Left forelimb (tissue), 1 donor: ENCODE measurements at regions not wholly inside any gene's neighbourhood (a gene's known extent, or its start where the extent isn't known, plus 50 kb on each side); places are given as distances from the start of the nearest gene placed in this dataset.
"Not testable (repeated sequence)": the region's sequence is repeated elsewhere in the genome, so short reads cannot be mapped to it uniquely, and the experiment has no call there.

ENCODE experiments used
- DNase-seq: peaks from one replicate; pipeline ENCODE4 v3.0.0-alpha.2; 2018; ENCODE audit warnings: low spot score

DNA sequence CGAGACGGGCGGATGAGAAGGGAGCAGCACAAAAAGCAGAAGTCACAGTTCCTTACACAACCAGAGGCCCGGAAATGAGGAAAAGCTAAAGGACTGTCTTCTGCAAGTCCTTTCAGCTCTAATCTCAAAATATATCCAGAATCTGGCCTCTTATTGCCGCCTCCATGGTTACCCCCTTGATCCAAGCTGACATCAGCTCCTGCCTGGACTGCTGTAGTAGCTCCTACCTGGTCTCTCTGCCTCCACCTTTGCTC, 324.0 kb upstream of the ROPN1 start:
- DNase-seq, result no peak

DNA sequence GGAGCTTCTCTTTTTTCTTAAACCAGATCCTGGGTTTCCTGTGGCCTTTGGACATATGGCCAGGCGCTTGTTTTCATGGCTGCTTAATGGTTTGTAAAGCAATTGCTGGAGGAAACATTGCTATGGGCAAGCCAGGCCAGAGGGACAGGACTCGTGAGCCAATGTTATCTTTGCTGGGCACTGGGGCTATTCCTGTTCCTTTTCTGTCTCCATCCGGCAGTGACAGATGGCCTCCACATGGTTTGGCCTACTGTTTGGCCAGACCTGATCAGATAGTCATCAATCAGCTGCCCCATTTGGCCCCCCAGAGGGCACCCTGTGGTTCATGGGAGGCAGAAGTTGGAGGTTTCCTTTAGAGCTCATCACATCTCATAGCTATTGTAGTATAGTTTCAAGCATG, 326.1 kb upstream of the ROPN1 start:
- no peak for DNase-seq

DNA sequence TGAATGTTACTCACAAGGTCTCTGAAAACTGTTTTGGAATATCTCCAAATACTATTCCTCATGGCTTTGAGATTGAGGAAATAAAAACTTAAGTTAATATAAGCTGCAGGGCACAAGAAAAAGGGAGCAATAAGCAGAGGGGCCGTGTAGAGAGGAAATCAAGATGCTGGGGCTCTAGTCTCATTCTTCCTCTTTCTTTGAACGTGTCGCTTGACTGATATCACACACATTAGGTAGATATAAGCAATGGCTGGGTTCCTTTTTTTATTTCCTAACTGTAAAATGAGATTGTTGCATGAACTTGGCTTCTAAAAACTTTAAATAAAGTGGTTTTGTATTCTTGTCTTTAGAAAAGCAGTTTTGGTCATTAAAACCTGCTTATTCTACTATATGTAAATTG, 326.7 kb upstream of the ROPN1 start:
- DNase-seq, result no peak

DNA sequence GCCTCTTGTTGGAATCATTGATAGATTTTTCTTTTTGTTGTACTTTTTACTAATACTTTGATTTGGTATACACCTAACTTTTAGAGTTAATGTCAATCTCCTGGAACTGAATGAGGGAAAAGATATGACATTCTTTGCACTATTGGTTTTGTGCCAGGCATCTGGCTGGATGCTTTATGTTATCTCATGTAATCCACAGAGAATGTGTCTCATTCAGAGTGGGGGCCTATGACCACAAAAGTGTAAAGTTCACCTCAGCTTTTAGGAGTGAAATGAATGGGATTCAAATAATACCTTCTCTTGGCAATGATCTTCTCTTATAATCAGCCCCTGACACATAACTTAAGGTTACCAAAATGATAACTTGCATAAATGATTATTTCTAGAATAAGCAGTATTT, 329.1 kb upstream of the ROPN1 start:
- DNase-seq, result no peak

DNA sequence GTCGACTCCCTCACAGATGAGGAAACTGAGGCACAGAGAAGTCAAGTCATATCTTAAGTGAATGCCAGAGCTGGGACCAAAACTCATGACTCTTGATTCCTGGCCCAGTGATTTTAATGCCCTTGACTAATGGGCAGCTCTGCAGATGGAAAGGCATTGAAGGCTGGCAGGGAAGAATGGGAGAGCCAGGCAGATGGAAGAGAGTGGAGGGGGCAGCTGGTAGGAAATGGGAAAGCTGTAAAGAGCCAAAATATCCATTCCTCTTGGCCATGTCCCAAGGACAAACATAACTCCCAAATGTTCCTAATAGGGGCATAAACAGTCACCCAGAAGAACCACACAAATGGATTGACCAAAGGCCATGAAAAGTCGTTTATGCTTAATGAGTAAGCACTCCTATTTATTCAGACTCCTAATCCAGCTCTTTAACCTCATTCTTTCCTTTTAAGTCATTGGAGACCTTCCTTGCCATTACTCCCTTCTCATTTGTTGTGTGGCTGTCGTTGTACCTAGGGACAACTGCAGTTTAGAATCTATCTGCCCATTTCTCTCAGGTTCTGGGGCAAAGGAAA, 330.5 kb upstream of the ROPN1 start:
- DNase-seq, result no peak

DNA sequence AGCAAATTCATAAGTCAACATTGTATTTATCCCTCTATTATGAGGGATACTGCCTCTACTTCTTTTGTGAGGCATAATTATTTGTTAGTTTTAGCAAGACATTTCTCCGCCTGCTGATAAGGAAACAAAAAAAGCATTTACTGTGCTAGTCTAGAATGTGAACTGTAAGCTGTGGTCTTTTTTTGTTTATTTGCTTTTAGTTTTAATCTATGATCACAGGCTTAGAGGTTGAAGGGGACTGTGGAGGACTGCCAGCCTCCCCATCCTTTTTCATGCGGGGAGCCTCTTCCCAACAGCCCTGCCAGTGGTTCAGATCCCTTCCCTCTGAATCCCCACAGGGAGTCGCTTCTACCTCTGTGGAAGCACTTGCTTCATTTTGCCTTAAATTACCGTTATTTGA, 331.0 kb upstream of the ROPN1 start:
- DNase-seq, result no peak

DNA sequence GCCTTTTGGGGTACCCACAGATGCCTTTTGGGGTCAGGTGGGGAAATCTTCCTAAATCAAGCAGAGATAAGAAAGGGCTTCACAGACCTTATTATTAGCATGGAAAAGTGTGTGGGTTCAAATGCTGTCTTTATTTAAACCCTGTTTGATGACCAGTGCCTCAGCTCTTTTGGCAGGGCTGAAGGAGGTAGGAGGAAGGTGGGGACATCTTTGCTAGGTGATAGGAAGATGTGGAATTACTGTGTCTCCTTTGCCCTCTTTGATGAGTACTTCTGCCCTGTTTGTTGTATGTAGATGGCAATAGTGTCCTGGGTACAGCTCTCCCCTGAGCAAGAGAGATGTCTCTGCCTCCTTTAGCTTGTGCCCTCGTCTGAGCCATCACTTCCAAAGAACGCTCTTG, 333.3 kb upstream of the ROPN1 start:
- DNase-seq, result no peak

DNA sequence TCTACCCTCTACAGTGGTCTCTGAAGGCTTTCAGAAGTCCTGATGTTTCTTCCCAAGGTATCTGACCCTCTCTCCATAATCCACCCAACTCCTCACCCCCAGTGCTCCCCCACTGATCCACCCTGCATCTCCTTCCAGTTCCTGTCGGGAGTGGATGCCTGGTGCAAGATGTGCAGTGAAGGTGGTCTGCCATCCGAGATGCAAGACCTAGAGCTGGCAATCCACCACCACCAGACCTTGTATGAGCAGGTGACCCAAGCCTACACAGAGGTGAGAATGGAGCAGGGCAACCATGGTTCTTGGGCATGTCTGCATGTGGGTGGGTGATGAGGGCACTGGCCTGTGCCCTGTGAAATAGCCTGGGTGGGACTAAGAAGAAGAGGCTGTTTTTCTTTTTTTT, 337.8 kb upstream of the ROPN1 start:
- DNase-seq, result no peak

DNA sequence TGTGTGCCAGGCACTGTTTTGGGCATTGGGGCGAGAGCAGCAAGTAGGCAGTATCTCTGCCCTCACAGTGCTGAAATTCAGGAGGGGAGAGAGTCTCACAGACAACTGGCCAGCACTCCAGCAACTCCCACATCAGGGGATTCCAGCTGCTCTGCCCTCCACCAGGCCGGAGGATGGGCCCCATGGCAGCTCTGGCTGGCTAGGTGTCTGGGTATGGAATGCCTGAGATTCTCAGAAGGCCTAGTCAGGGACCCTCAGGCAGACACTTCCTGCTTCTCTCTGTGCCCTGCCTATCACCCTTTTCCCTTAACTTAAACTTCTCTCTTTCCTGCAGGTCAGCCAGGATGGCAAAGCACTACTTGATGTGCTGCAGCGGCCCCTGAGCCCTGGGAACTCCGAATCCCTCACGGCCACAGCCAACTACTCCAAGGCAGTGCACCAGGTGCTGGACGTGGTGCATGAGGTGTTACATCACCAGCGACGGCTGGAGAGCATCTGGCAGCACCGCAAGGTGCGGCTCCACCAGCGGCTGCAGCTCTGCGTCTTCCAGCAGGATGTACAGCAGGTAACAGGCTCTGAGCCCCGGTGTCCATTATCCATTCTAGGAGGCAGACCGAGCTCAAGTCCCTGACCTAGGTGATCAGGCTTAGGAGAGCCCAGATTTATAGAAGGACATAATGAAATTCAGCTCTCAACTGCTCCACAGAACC, 342.2 kb upstream of the ROPN1 start:
- no peak for DNase-seq

DNA sequence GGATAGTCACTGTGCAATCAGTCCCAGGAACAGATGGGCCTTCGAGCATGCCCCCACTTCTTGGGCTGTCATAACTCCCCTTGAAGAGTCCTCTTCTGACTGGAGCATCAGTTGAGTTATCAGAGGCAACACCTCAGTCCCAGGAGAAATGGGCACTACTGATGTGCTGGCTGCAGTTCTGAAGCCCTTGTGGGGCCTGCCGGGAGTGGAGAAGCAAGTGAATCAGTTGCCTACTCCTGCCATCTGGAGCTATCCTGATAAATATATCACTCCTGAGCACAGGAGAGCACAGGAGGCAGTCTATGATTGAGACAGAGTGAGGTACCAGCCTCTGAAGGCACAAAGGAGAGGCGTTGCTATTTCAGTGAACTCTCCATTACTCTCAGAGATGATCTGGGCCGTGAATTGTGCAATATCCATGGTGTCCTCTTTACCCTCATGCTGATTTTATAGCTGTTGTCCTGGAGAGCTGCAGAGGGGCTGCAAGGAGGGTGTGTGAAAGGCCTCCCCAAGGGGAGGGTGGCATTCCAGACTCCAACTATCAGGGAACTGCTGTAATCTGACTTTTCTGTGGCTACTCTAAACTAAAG, 344.2 kb upstream of the ROPN1 start:
- no peak for DNase-seq

DNA sequence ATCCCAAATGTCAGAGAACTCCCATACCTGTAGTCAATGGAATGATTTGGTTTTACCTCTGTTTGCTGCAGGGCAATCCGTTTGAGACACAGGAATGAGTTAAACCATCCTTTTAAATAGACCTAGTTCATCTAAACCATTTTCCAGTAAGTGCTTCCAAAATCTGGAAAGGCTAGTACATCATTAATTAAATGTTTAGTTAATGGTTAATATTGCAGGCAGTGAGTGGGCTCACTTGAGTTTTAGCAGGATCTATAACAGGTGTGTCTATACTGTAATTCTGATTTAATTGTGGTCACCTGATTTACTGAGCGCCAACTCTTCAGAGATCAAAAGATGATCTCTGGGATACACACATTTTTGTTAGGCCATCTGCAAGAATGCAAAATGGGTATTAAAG, 353.9 kb upstream of the ROPN1 start:
- DNase-seq, result no peak

DNA sequence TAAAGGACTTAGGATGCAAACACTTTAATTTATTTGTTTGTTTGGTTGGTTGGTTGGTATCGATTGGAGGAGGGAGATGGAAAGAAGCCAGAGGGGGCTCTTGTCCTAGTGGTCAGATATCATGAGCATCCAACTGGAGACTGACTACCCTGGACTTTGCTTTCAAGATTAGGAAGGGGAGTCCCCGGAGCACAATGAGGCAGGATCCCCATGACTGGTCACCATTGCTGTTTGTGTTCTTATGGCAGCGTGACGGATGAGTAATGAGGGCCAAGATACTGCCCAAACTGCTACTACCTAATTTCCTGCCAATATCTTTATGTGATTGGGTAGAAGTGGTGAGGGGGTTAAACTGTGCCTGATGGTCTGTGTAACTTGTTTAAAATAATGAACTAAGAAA, 354.6 kb upstream of the ROPN1 start:
- DNase-seq, result no peak

DNA sequence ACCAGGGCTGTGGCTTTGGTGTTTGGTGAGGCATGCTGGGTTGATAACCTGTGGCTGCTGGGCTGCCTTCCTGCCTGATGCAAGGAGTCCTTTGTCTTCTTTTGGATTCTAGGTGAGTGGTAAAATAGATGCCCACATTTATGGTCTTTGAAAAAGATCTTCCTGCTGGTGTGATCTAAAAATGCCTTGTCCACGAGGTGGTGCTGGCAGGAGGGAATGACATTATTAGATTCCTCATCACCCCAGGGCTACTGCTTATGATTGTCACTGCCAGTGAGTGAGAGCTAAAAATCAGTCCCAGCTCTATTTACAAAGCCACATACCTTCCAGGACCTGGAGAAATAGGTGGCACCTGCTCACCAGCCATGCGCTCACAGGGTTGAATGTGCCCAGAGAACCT, 355.5 kb upstream of the ROPN1 start:
- no peak for DNase-seq

DNA sequence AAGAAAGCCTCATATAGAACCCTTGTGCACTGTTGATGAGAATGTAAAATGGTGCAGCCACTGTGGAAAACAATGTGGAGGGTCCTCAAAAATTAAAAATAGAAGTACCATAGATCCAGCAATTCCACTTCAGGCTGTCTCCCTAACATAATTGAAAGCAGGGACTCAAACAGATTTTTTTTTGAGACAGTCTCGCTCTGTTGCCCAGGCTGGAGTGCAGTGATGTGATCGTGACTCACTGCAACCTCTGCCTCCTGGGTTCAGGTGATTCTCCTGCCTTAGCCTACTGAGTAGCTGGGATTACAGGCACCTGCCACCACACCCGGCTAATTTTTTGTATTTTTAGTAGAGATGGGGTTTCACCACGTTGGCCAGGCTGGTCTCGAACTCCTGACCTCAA, 356.6 kb upstream of the ROPN1 start:
- DNase-seq, result not testable (repeated sequence)

DNA sequence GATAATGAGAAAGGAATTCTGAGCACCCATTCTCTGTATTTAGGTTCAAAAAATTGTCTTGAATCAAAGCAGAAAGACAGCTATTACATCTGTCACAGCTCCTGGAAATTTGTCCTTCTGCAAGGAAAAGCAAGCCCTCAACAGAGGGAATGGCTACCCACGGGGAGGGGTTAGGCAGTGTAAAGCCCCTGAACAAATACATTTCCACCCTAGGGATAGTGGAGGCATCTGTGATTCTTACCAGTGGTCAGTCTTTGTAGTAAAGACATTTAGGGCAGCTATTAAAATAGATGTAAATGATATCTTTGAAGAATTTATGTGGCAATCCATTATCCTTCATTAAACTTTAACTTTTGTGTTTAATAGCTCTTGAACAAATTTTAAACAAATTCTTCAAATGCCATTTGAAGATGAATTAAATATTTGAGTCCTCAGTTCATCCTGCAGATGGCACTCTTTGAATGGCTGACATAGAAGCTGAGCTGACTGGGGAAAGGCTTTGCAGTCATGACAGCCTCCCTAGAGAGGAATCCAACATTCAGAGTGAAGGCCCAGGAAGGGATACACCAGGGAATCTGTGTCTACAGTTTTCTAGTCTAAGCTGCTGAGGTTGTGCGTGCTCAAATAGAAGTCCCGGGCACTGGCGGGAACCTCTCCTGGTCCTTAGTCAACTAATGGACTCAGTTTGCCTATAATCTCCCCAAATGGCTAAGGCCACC, 359.7 kb upstream of the ROPN1 start:
- DNase-seq, result no peak

DNA sequence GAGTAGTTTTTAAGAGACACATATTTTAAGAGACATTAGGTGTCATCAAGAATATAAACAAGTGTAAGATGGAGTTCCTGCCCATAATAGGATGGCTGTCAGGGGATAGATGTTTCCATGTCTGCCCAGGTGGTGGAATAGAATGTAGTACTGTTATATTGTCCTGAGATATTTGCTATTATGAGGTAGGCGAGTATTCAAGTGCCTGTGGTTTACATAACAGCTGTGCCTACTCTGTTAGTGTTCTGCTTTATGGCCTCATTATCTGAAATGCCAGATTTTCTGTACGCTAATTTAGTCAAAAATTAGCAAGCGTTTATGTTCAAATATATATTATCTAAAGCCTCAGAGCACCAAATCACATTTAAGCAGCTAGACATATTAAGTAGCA, 360.2 kb upstream of the ROPN1 start:
- no peak for DNase-seq

DNA sequence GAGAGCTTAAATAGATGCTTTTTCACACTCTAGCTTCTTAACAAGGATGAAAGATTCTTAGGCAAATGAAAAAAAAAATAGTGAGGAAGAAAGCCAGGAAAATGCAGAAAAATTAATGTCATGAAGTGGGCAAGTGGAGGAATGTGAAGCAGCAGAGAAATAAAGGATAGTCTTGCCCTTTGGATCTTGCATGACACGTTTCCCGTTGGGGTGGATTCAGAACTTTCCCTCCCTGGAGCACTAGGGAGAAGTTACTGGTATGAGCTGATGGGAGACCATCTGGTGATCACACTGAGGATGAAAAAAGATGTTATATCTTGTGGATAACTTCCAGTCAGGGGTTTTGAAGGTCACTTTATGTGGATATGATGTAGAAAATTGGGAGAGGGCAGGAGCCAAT, 361.8 kb upstream of the ROPN1 start:
- no peak for DNase-seq

DNA sequence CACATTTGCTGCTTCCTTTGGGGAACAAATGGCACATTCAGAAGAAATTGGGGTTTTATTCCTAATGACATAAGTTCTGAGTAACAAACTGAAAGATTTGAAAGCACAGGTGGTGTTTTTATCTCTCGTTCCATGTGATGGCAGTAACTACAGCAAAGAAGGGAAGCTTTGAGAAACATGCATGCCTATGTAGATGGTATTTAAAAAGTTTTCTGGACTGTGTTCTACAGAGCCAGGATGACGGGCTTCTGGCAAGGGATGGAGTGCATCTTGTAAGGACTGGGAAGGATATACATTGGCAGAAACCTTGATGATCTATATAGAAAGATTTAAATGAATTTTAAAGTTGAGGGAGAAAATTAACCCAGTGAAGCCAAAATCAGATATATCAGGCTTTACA, 362.2 kb upstream of the ROPN1 start:
- DNase-seq, result no peak

DNA sequence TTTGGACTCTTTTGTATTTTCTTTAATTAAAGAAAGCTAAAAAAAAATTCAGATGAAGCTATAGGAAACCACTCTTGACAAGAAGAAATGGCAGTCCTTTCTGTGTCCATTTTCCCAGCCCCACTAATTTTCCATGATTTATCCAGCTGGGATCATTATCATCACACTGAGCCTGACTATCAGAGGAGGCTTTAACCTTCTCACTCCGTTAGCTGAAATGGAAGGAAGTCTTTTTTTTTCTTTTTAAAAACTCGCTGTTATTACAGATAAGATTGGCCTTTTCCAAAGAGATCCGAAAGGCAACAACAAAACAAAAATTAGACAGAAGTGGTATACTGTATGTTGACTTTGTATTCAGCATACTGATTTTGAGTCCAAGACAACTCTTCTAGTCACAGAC, 366.2 kb upstream of the ROPN1 start:
- no peak for DNase-seq

DNA sequence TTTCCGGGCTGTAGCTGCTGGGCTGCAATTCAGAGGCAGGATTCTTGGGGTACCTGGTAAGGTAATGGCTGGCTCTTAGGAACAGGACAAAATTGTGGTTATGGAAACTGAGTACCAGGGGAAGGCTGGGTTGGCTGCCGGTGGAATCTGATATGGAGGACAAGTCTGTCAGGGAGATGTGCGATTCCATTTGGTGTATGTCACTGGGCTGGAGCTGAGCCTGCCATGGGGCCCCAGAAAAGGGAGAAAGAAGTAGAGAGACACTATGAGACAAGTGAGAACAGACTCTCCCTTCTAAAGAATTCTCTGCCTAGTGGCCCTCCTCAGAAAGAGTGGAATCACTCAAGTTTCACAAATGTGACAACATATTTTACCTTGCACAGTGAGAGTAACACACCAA, 368.2 kb upstream of the ROPN1 start:
- no peak for DNase-seq

DNA sequence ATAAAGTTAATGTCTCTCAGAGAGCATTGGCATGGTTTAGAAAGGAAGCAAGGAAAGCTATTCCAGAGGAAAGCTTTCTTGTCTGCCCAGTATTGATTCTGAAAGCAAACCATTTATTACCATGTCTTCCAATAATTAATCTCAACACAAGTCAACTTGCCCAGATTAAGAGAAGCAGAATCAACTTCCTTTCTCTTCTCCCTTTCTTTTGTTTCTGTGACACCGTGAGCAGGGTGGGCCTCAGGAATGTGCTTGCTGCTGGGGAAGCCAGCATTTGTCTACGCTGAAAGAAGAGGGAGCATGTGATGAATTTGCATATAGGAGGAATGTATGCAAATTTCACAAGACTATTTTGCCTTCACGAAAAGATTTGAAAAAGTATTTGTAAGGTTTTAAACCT, 368.6 kb upstream of the ROPN1 start:
- no peak for DNase-seq

DNA sequence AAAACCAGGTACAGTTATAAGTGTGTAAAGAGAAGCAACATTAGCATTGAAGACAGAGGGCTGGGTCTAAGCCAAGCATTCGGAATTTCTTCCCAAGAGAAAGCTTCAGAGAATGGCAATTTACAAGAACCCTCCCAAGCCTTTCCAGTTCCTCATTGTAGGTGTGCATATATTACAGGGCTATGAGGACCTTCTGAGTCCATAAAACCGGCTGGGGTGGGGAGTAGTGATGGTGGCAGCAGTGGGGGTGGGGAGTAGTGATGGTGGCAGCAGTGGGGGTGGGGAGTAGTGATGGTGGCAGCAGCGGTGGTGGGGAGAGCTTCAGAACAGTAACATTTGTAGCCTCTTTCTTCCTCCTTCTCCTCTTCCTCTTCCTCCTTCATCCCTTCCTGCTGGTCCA, 368.7 kb upstream of the UMPS start:
- no peak for DNase-seq

DNA sequence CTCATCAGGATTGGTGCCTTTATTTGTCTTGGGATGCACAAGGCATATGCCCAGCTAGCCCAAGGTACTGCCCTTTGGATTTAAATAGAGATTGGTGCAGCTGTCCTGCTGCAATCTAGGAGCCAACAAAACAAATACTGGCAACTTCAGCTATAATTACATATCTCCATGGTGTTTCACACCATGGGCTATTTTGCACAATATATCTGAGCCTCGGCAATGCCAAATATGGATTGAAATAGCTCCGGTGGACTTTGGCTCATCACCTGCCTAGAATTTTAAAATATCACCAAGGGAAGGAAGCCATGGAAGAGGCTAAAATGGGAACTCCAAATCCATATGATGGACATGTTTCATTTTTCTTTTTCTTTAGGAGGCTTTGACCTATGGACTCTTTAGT, 367.8 kb upstream of the UMPS start:
- DNase-seq, result no peak

DNA sequence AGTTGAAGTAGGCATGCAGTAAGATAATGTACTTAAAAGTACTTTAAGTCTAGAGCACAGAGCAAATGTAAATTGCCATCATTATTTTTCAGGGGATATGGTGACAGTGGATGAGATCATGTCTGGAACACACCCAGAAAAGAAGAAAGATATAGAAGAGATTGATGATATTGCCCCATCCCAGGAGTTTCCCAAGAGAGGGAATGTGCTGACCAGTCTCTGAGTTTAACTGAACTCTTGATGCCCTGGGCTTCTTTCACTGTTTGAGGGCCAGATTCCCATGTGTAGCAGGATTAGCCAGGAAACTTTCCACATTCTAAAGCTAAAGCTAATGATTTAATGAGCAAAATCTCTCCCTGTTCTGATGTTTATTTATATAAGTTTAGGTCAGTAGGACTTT, 366.8 kb upstream of the UMPS start:
- DNase-seq, result no peak
